A549 (cell line): ENCODE measurements at regions not wholly inside any gene's neighbourhood (a gene's known extent, or its start where the extent isn't known, plus 50 kb on each side); places are given as distances from the start of the nearest gene placed in this dataset.

ENCODE experiments used
- ATAC-seq, 2 experiments: fragments of 200-7000 bp in 1 of 2; fragments of >200 bp in 1 of 2; cut with Nextera tagmentation in 1 of 2; cut with Tn5 transposase in 1 of 2; 3 replicates each; pipeline versions ENCODE4 v1.8.0 to v1.9.1; 2018 to 2020; ENCODE audit warnings: mild to moderate bottlenecking in 1 of 2, moderate library complexity in 1 of 2
- CTCF ChIA-PET: fragments of 300-600 bp; sonication (Branson Sonifier 250); formaldehyde crosslinking; extraction: SDS; loops from one replicate; lab custom pipeline; 2021; ENCODE audit warnings: antibody characterized with exemption, inconsistent platforms; lab: Yijun Ruan, JAX
- POLR2A ChIA-PET: fragments of 350-600 bp; formaldehyde crosslinking; extraction: SDS; loops from one replicate; lab custom pipeline; 2021; ENCODE audit warnings: antibody characterized with exemption, inconsistent platforms; lab: Yijun Ruan, JAX
- DNase-seq, 2 experiments: peaks; one replicate each; pipeline versions ENCODE4 v3.0.0 to v3.0.0-alpha.2; 2011 to 2016; ENCODE audit warnings: low read depth in 1 of 2, low spot score in 1 of 2
- FAIRE-seq: peaks from 2 replicates; lab custom pipeline; 2011; peaks lifted over from hg19 to GRCh38; lab: Jason Lieb, UNC
- H3K27ac ChIP-seq, 2 experiments: fragments of >200 bp; sonication (Bioruptor Twin); formaldehyde crosslinking; 3 replicates each; pipeline ENCODE4 v1.5.1; 2016 to 2017
- H3K4me1 ChIP-seq: fragments of >200 bp; sonication (Bioruptor Twin); formaldehyde crosslinking; 3 replicates; pipeline ENCODE4 v1.6.1; 2016
- H3K4me2 ChIP-seq: fragments of >200 bp; sonication (Bioruptor Twin); formaldehyde crosslinking; 3 replicates; pipeline ENCODE4 v1.6.1; 2016
- H3K4me3 ChIP-seq: fragments of >200 bp; sonication (Bioruptor Twin); formaldehyde crosslinking; 3 replicates; pipeline ENCODE4 v1.5.1; 2016
- H3K9me3 ChIP-seq: fragments of >200 bp; sonication (Bioruptor Twin); formaldehyde crosslinking; 3 replicates; pipeline ENCODE4 v1.6.1; 2016
- BHLHE40 ChIP-seq: IDR thresholded peaks from 2 replicates; pipeline ENCODE4 v1.6.1; 2012; ENCODE audit warnings: low read depth, low read length, inconsistent platforms
- CBX2 ChIP-seq: fragments of 200-600 bp; sonication (generic); IDR thresholded peaks from 2 replicates; pipeline ENCODE4 v1.6.1; 2016; ENCODE audit warnings: low read depth, mild to moderate bottlenecking, borderline replicate concordance
- CEBPB ChIP-seq, 2 experiments: fragments of >200 bp in 1 of 2; sonication (Bioruptor Twin) in 1 of 2; formaldehyde crosslinking in 1 of 2; IDR thresholded peaks; 2 replicates each; pipeline ENCODE4 v1.6.1; 2012 to 2016
- CTCF ChIP-seq: fragments of >200 bp; sonication (Bioruptor Twin); formaldehyde crosslinking; IDR thresholded peaks from 3 replicates; pipeline ENCODE4 v1.5.1; 2016
- E2F6 ChIP-seq: IDR thresholded peaks from 2 replicates; pipeline ENCODE4 v1.6.1; 2012; ENCODE audit warnings: low read depth, borderline replicate concordance
- FOXS1 ChIP-seq: fragments of 250-450 bp; sonication (Bioruptor Pico); IDR thresholded peaks from 2 replicates; pipeline ENCODE4 v1.5.0; 2020; ENCODE audit warnings: mild to moderate bottlenecking, moderate library complexity
- HDAC2 ChIP-seq: fragments of 200-600 bp; sonication (generic); IDR thresholded peaks from 2 replicates; pipeline ENCODE4 v1.6.1; 2016
- HEYL ChIP-seq: fragments of 250-450 bp; sonication (Bioruptor Pico); IDR thresholded peaks from 2 replicates; pipeline ENCODE4 v1.8.0; 2021; ENCODE audit warnings: mild to moderate bottlenecking, moderate library complexity
- HOXA7 ChIP-seq: fragments of 250-450 bp; sonication (Bioruptor Pico); IDR thresholded peaks from 2 replicates; pipeline ENCODE4 v1.5.0; 2020; ENCODE audit warnings: mild to moderate bottlenecking, moderate library complexity
- KDM1A ChIP-seq: fragments of 200-600 bp; sonication (generic); IDR thresholded peaks from 2 replicates; pipeline ENCODE4 v1.6.1; 2016; ENCODE audit warnings: low read depth, mild to moderate bottlenecking
- KDM5A ChIP-seq: fragments of 200-600 bp; sonication (generic); IDR thresholded peaks from 2 replicates; pipeline ENCODE4 v1.6.1; 2016; ENCODE audit warnings: antibody characterized with exemption, mild to moderate bottlenecking
- PBX3 ChIP-seq: IDR thresholded peaks from 2 replicates; pipeline ENCODE4 v1.6.1; 2012
- POLR2A ChIP-seq: IDR thresholded peaks from 2 replicates; pipeline ENCODE4 v1.6.1; 2012; ENCODE audit warnings: mild to moderate bottlenecking, low read length
- REST ChIP-seq: fragments of 200-600 bp; sonication (generic); IDR thresholded peaks from 2 replicates; pipeline ENCODE4 v1.6.1; 2016; ENCODE audit warnings: antibody characterized with exemption, mild to moderate bottlenecking, moderate library complexity
- RFX5 ChIP-seq: fragments of 450-650 bp; IDR thresholded peaks from 2 replicates; pipeline ENCODE4 v1.7.1; 2014; ENCODE audit warnings: antibody characterized with exemption, mild to moderate bottlenecking, moderate library complexity
- ZNF302 ChIP-seq: fragments of 250-450 bp; sonication (Bioruptor Pico); IDR thresholded peaks from 2 replicates; pipeline ENCODE4 v1.9.0; 2021; ENCODE audit warnings: inconsistent platforms, mild to moderate bottlenecking, moderate library complexity
- ZSCAN20 ChIP-seq: fragments of 250-450 bp; sonication (Bioruptor Pico); IDR thresholded peaks from 2 replicates; pipeline ENCODE4 v1.8.0; 2022; ENCODE audit warnings: mild to moderate bottlenecking, moderate library complexity
- WGBS: methylation state at CpG from one replicate; pipeline ENCODE4 v1.1.6; 2017; ENCODE audit errors: missing lambda C conversion rate; 5-methylcytosine and 5-hydroxymethylcytosine counted together

- Histone ChIP-seq H3K4me1 (no peaks in the 10 kb centered on the region), H3K27ac (no peak overlapping the region), H3K4me2 (no peak overlapping the region), H3K9me3 (no peaks in the 10 kb centered on the region), H3K4me3 (no peak overlapping the region)
- FAIRE-seq (no peak), ATAC-seq (no peak), DNase-seq (no peak)
- WGBS = 83% methylated on average over 5 of the region's 5 CpGs
- CTCF ChIA-PET = interaction anchor here (0.8 to 1.9 kb wide), 4 partner anchors 79 to 561 kb away, joined by 3 to 6 read pairs (median 4); no protein-coding TSS in a partner anchor
- POLR2A ChIA-PET = no interaction called here
- TF ChIP-seq KDM1A (no peak), REST (no peak), ZSCAN20 (no peak), POLR2A (no peak), E2F6 (no peak), FOXS1 (no peak)
These were observed 172.9 kb downstream of the INHBB start for GRCh38 chr2:120518819-120519218.

- DNase-seq (no peak), ATAC-seq (no peak), FAIRE-seq (no peak)
- no peak overlapping the region for H3K27ac ChIP-seq
- no peak overlapping the region for H3K4me2 ChIP-seq
- ChIA-PET CTCF (interaction anchor here (1.2 to 1.9 kb wide), 3 partner anchors 156 to 561 kb away, joined by 3 to 6 read pairs (median 5); no protein-coding TSS in a partner anchor), POLR2A (no interaction called here)
- H3K4me3 ChIP-seq = no peak overlapping the region
- H3K9me3 ChIP-seq = no peaks in the 10 kb centered on the region
- no peaks in the 10 kb centered on the region for H3K4me1 ChIP-seq
- WGBS = 83% methylated on average over 6 of the region's 6 CpGs
- TF ChIP-seq CTCF (no peak), CEBPB (IDR thresholded peaks at IDR 0.05) (no peak), PBX3 (no peak), FOXS1 (no peak), BHLHE40 (no peak), CBX2 (no peak), ZNF302 (CRISPR knock-in tag) (no peak), HDAC2 (no peak), HOXA7 (no peak), KDM1A (no peak), REST (no peak), RFX5 (no peak), HEYL (CRISPR knock-in tag) (no peak), KDM5A (no peak)
These were observed 173.5 kb downstream of the INHBB start for GRCh38 chr2:120519469-120519868.
